ENCODE measurements at regions not wholly inside any gene's neighbourhood (a gene's known extent, or its start where the extent isn't known, plus 50 kb on each side); places are given as distances from the start of the nearest gene placed in this dataset.

DNA sequence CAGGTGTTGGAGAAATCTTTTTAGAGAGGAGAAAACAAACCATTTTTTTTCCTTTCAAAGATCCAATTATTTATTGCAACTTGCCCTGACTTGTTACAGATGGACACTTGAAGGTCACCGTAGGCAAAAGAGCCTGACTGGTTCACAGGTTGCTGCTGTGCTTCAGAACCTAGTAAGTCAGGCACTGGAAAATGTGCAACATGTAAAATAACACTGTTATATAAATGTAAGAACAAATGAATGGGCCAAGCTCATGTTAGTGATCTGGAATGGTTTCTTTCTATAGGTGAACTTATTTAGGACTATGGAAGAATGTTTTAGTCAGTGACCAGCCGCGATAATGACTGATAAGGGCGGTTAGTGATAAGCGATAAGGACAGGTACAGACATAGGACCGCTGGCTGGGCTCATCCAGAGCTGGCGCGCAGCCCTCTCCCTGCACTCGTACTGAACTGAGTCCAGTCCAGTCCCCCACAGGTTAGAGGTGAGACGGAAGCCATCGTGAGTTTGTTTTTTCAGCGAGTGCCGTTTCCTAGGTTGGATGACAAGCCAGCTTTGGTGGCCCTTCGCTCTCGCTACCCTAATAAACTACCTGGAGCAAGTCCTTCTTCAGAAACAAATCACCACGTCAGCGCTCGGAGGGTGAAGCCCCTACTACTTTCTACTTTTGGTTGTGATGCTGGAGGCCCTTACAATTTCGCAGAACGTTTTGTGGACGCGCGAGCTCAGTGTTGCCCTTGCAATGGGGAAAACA, 94.4 kb upstream of the PRDM1 start:
- DNase-seq (ENCODE audit: low read depth in 4 of 4, low spot score in 1 of 4) = no peak

DNA sequence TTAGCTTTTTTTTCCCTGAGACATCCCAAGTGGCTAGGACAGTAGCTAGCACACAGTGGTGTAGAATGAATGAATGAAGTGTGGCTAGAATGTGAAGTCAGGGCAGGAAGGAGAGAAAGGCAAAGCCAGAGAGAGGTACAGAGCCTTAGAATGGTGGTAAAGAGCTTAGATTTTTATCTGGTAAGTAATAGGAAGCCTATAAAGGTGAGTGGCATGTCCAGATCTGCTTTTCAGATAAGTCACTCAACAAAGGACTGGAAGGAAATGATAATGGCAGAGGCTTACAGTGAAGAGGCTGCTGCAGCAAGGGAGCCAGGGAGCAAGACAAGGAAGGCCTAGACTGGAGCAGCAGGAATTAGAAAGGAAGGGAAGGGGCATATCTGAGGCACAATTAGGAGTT, 96.0 kb upstream of the PRDM1 start:
- no peak for DNase-seq (ENCODE audit: low read depth in 4 of 4, low spot score in 1 of 4)

DNA sequence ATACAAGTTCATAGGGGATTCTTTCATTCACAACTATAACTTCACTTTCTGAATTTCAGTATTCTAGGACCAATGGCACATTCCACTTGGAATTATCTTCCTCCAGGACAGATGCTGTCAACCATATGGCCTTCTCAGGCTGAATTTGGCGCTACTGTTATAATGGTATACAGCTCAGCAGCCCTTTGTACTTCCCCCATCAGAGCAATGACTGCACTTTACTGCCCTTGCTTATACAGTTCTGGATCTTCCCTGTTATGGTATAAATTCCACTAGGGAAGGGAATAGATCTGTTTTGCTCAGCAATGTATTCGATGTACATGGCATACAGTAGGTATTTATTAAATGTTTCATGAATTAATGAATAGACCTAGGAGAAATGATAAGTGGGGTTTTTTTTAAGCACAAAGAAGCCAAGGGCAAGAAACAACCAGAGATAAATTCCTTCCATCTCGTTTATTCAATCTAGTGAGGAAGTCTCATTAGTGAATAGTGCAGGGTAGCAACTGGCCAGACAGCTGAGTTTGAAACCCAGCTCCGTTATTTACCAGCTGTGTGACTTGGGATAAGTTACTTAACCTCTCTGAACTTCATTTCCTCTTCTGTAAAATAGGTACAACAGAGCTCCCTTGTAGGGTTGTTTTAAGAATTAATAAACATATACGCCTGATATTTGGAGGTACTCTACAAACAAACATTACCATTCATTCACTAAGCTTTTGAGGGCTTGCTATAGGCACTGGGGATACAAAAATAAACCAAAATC, 97.1 kb upstream of the PRDM1 start:
- DNase-seq (ENCODE audit: low read depth in 4 of 4, low spot score in 1 of 4) = no peak

- DNase-seq (ENCODE audit: low read depth in 4 of 4, low spot score in 1 of 4) = no peak
Observed at GRCh38 chr6:105988321-105988720, 97.8 kb upstream of the PRDM1 start.

GRCh38 chr6:105987516-105987915, 98.6 kb upstream of the PRDM1 start:
- DNase-seq (ENCODE audit: low read depth in 4 of 4, low spot score in 1 of 4) = no peak

GRCh38 chr6:105986998-105987397, 99.1 kb upstream of the PRDM1 start:
- no peak for DNase-seq (ENCODE audit: low read depth in 4 of 4, low spot score in 1 of 4)

DNA sequence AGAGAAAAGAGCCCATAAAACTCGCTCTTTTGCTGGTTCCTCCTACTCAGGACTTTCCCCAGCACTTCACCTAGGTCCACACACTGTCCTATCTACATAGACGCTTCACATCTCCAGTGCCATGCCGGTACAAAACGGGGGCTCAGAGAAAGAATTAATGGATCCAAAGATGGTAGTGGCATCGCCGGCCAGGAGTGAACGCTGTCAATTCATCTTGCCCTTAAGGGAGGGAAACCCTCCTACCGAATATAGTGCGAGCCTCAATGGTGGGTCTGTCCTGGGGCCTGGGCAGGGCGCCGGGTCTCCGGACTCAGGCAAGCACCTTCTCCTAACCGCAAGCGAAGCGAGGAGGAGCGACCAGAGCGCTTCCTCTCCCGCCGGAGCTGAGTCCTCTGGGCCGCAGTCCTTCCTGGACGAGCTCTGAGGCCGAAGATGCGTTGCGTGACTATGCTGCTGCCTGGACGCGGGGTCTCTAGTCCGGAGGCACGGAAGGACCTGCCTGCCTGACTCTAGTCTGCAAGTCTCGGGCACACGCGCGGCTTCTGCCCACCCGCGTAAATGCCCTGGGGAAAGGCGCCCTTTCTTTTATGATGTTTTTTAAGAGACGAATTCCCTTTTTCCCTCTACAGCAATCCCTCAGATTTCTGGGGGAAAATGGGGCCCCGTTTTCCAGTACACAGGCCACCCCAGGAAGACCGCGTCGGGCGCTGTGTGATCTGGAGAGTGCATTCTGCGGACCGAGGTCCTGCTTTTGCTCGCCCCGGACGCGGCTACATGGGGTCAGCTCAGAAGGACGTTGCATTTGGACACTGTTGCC, 100.1 kb upstream of the PRDM1 start:
- no peak for DNase-seq (ENCODE audit: low read depth in 4 of 4, low spot score in 1 of 4)

DNA sequence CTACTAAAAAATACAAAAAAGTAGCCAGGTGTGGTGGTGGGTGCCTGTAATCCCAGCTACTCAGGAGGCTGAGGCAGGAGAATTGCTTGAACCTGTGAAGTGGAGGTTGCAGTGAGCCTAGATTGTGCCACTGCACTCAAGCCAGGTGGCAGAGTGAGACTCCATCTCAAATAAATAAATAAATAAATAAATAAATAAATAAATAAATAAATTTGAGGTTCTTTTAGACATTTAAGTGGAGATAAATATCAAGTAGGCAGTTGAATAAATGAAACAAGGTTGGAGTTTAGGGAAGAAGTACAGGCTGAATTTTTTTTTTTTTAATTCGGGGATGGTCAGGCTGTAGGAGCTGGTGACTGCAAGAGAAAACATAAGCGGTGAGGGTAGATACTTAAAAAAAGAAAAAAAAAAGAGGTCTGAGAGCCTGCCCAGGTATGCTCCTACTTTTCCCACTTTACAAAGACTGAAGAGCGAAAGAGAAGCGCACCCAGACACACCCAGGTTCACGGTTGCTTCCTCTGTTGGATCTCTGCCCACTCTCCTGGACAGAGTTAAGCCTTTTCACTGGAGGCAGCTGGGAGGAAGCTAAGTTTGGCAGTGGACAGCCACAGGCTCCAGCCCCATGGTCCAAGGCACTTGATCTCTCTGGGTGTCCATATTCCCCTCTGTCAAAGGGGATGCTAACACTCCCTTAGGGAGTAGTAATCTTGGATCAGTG, 100.9 kb upstream of the PRDM1 start:
- DNase-seq (ENCODE audit: low read depth in 4 of 4, low spot score in 1 of 4) = no peak

GRCh38 chr6:105983763-105984162, 102.4 kb upstream of the PRDM1 start:
- DNase-seq (ENCODE audit: low read depth in 4 of 4, low spot score in 1 of 4) = no peak

- no peak for DNase-seq (ENCODE audit: low read depth in 4 of 4, low spot score in 1 of 4)
Observed at GRCh38 chr6:105982761-105983540, 103.2 kb upstream of the PRDM1 start.

- no peak for DNase-seq (ENCODE audit: low read depth in 4 of 4, low spot score in 1 of 4)
Observed at GRCh38 chr6:105981888-105982358, 104.2 kb upstream of the PRDM1 start.

GRCh38 chr6:105981002-105981887, 104.9 kb upstream of the PRDM1 start:
- no peak for DNase-seq (ENCODE audit: low read depth in 4 of 4, low spot score in 1 of 4)

GRCh38 chr6:105978974-105979373, 107.2 kb upstream of the PRDM1 start:
- DNase-seq (ENCODE audit: low read depth in 4 of 4, low spot score in 1 of 4) = no peak

DNA sequence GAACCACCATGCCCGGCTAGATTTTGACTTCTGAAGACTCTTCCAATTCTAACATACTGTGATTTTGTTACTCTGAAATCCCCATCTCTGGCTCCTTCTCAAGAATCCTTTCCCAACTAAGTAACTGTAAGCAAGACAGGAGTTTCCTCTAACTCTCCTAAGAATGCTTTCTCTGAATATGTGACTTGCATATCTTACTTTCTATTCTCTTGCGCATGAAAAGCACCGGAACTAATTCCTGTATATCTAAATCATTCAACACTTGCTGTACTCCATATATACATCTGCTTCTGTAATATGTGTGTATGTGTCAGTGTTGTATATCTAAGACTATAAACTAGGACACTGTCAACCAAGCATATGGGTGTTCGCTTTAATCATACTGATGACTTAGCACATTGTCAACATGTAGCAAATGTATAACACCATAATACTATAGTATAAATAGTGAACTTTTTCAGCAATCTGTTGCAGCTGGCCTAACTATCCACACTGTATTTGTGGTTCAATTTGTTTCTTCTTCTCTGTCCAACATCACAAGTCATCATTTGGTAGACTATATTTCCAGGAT, 108.1 kb upstream of the PRDM1 start:
- no peak for DNase-seq (ENCODE audit: low read depth in 4 of 4, low spot score in 1 of 4)

DNA sequence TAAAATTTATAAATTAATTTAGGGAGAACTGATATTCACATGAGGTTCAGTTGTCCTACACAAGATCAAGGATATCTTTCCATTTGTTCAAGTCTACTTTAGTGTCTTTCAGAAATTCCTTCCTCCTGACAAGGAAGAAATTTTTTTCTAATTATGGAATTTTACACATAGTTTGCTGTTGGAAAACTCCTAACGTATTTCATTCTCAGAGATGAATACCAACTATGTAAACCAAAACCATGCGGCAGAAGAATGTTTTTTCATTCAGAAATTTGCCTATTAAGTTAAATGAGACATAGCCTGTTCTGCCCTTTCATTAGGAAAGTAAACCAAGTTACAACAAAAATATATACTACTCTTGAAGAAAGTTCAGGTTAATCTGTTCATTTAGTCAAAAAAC, 111.2 kb upstream of the PRDM1 start:
- DNase-seq (ENCODE audit: low read depth in 4 of 4, low spot score in 1 of 4) = no peak

DNA sequence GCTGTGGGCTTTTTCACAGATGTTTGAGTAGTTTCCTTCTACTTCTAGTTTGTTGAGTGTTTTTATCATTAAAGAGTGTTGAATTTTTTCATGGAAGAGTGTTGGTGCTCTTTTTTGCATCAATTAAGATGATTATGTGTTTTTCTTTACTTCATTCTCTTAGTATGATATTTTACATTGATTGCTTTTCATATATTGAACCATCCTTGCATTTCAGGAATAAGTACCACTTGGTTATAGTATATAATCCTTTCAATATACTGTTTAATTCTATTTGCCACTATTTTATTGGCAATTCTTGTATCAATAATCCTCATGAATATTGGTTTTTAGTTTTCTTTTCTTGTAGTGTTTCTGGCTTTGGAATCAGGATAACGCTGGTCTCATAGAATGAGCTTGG, 113.7 kb upstream of the PRDM1 start:
- no peak for DNase-seq (ENCODE audit: low read depth in 4 of 4, low spot score in 1 of 4)

DNA sequence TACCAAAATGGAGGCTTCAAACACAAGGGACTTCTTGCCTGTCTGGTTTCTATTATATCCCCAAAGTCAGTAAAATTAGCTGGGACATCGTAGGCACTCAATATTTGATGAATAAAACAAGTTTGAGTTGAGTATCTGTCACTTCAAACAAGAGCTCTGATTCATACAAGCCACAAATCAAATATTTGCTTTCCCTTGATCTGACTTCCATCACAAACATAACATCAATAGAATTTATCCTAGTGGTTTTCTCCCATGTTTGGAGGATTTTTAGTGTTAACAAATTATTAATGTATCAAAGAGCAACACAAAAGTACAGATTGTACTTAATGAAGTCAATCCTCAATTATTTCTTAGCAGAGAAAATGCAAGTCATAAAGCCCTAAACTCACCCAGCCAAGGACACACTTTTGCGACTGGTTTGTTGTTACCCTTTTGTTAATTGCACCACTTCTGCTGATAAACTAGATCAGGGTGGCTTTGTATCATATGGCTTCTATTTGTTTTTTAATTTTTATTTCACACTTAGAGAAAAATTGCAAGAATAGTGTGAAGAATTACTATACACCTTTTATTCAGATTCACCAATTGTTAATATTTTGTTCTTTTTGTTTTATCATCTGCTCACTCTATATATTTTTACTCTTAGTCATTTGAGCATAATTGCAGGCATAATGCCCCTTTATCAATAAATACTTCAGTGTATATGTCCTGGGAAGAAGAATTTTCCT, 117.4 kb upstream of the PRDM1 start:
- no peak for DNase-seq (ENCODE audit: low read depth in 4 of 4, low spot score in 1 of 4)

- no peak for DNase-seq (ENCODE audit: low read depth in 4 of 4, low spot score in 1 of 4)
Observed at GRCh38 chr6:105967917-105968602, 118.1 kb upstream of the PRDM1 start.

All from stimulated activated CD4-positive, alpha-beta T cell treated with anti-CD3 and anti-CD28 coated beads, Interleukin-1b, Interleukin-23, amount 100 ng/mL, for 24 hours (primary cell).